ENCODE measurements at regions not wholly inside any gene's neighbourhood (a gene's known extent, or its start where the extent isn't known, plus 50 kb on each side); places are given as distances from the start of the nearest gene placed in this dataset.

- TF ChIP-seq CTCF (IDR thresholded peaks at IDR 0.05) (no peak), EZH2 (IDR thresholded peaks at IDR 0.05) (no peak)
Measured at GRCh38 chr12:114976959-114977358, 293.0 kb upstream of the TBX3 start.
